IPS-18a (cell line): ENCODE measurements at regions not wholly inside any gene's neighbourhood (a gene's known extent, or its start where the extent isn't known, plus 50 kb on each side); places are given as distances from the start of the nearest gene placed in this dataset.
A peak's percentile ranks its signal among the peaks of the same experiment; 100 is the strongest.
"Not testable (repeated sequence)": the region's sequence is repeated elsewhere in the genome, so short reads cannot be mapped to it uniquely, and the experiment has no call there.

Experiments
- H3K27ac ChIP-seq: one replicate; pipeline ENCODE4 v1.5.1; 2013; ENCODE audit warnings: low read length
- H3K27me3 ChIP-seq: one replicate; pipeline ENCODE4 v1.6.1; 2013; ENCODE audit warnings: mild to moderate bottlenecking, low read length; ENCODE audit not compliant: control insufficient read depth, insufficient read depth
- H3K36me3 ChIP-seq: one replicate; pipeline ENCODE4 v1.6.1; 2013; ENCODE audit warnings: low read depth, low read length; ENCODE audit not compliant: control insufficient read depth
- H3K4me1 ChIP-seq: one replicate; pipeline ENCODE4 v1.6.1; 2013; ENCODE audit warnings: low read depth, low read length; ENCODE audit not compliant: control insufficient read depth
- H3K4me3 ChIP-seq: one replicate; pipeline ENCODE4 v1.5.1; 2013; ENCODE audit warnings: low read length
- H3K9ac ChIP-seq: one replicate; pipeline ENCODE4 v1.6.1; 2013; ENCODE audit warnings: mild to moderate bottlenecking, low read length, moderate library complexity
- H3K9me3 ChIP-seq: one replicate; pipeline ENCODE4 v1.6.1; 2013; ENCODE audit warnings: low read depth, low read length; ENCODE audit not compliant: control insufficient read depth

- H3K4me1 ChIP-seq, H3K27me3 ChIP-seq, H3K27ac ChIP-seq, H3K4me3 ChIP-seq, H3K9me3 ChIP-seq, H3K9ac ChIP-seq, H3K36me3 ChIP-seq: not testable (repeated sequence)
Observed at GRCh38 chr5:34223158-34223557, 180.1 kb upstream of the C1QTNF3 start.

- H3K36me3 ChIP-seq, H3K4me1 ChIP-seq, H3K4me3 ChIP-seq, H3K27ac ChIP-seq, H3K9ac ChIP-seq, H3K27me3 ChIP-seq, H3K9me3 ChIP-seq: not testable (repeated sequence)
Observed at GRCh38 chr5:34230402-34230801, 187.4 kb upstream of the C1QTNF3 start.

DNA sequence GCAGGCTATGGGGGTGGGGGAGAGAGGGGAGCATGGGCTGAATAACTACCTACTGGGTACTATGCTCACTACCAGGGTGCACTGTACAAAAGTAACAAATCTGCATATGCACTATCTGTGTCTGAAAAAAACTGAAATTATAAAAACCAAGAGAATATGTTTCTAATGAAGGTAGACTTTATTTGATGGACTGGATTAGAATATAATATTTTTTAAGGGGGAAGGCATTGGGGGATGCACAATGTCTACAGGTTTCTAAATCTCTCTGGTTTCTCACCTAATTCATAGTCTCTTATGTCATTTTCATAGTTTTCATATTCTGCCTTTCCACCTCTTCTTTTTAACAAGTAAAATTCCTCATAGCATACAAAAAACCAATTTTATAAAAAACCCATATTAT, 200.8 kb upstream of the C1QTNF3 start:
- H3K9me3 ChIP-seq, H3K36me3 ChIP-seq, H3K4me1 ChIP-seq, H3K27ac ChIP-seq, H3K27me3 ChIP-seq: not testable (repeated sequence)
- H3K4me3 ChIP-seq = peak overlapping the region; percentile 54
- H3K9ac ChIP-seq = peak overlapping the region; percentile 50

GRCh38 chr5:34244281-34245031, 201.4 kb upstream of the C1QTNF3 start:
- H3K9me3 ChIP-seq, H3K27ac ChIP-seq, H3K27me3 ChIP-seq, H3K36me3 ChIP-seq, H3K4me1 ChIP-seq: not testable (repeated sequence)
- Histone ChIP-seq H3K9ac (peak overlapping the region; percentile 50), H3K4me3 (peak overlapping the region; percentile 54)

DNA sequence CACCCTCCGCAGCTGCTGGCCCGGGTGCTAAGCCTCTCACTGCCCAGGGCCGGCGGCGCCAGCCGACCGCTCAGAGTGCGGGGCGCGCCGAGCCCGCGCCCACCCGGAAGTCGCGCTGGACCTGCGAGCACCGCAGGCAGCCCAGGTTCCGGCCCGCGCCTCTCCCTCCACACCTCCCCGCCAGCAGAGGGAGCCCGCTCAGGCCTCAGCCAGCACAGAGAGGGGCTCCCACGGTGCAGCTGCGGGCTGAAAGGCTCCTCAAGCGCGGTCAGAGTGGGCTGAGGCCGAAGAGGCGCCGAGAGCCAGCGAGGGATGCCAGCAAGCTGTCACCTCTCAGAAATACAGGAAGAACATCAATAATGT, 202.0 kb upstream of the C1QTNF3 start:
- H3K9me3 ChIP-seq, H3K4me3 ChIP-seq, H3K27me3 ChIP-seq, H3K4me1 ChIP-seq, H3K9ac ChIP-seq, H3K27ac ChIP-seq, H3K36me3 ChIP-seq: not testable (repeated sequence)

DNA sequence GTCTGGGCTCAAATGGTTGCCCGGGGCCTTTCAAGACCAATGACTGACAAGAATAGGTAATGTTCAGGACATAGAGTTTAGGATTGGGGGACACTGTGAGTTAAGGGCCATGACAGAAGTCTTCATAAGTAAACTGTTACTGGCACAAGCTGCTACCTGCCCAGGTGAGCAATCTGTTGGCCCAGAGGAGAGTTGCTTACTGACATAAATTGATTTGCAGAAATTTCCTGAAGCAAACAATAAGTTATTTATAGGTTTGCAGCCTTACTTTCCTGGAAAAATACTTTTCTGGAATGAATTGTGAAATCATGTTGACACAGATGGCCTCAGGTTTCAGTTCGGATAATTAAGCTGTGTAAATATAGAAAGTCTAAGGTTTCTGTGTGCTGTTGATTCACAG, 202.8 kb upstream of the C1QTNF3 start:
- H3K4me1 ChIP-seq, H3K9ac ChIP-seq, H3K9me3 ChIP-seq, H3K4me3 ChIP-seq, H3K27me3 ChIP-seq, H3K27ac ChIP-seq, H3K36me3 ChIP-seq: not testable (repeated sequence)

DNA sequence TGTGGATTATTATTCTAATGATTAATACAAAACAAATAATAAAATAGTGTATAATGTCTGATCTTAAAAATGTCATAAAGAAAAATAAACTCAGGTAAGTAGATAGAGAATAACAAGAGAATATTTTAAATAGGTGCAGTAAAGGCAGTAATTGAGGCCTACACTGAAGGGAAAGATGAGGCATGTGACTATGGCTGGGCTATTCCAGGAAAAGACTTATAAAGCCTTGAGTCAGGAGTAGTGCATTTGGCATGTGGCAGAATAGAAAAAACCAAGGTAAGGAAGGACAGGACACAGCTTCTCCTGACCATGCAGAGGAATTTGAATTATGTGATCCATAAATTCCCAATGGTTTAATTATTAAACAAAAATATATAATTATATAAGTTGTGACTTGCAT, 215.6 kb upstream of the C1QTNF3 start:
- H3K4me3 ChIP-seq, H3K27me3 ChIP-seq, H3K27ac ChIP-seq, H3K9ac ChIP-seq, H3K36me3 ChIP-seq, H3K9me3 ChIP-seq, H3K4me1 ChIP-seq: not testable (repeated sequence)

- not testable (repeated sequence) for H3K27ac ChIP-seq, H3K4me1 ChIP-seq, H3K27me3 ChIP-seq, H3K36me3 ChIP-seq, H3K4me3 ChIP-seq, H3K9ac ChIP-seq, H3K9me3 ChIP-seq
Observed at GRCh38 chr5:34261020-34261419, 218.0 kb upstream of the C1QTNF3 start.

DNA sequence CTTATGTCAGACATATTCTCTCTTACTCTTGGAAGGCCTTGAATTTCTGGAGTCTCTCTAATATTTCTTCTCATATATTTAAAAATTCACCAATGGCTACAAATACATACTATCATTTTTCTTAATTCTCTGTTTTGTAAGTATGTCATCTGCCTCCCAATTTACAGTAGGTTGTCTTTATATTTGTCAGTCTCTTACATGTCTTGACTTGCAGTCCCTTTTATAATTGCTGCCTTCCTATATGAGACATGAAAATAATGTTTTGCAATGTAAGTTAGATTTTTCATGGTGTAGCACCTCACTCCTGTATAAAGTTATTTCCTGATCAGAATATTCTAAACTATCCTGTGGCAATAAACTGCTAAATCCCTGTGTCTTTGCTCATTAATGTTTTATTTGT, 223.1 kb upstream of the C1QTNF3 start:
- not testable (repeated sequence) for H3K9me3 ChIP-seq, H3K27ac ChIP-seq, H3K27me3 ChIP-seq, H3K36me3 ChIP-seq, H3K9ac ChIP-seq, H3K4me3 ChIP-seq, H3K4me1 ChIP-seq

DNA sequence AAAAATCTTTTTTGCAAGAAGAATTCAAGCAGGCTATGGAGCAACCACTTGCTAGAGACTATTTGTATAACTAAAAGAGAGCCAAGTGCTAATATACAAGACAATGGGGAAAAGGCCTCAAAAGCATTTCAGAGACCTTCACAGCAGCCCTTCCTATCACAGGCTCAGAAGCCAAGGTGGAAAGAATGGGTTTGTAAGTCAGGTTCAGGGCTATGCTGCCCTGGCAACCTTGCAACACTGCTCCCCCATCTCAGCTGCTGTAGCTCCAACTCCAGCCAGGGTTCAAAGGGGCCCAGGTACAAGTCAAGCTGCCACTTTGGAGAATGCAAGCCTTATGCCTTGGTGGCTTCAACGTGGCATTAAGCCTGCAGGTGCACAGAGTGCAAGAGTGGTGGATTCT, 253.7 kb upstream of the C1QTNF3 start:
- not testable (repeated sequence) for H3K9me3 ChIP-seq, H3K4me1 ChIP-seq, H3K27ac ChIP-seq, H3K27me3 ChIP-seq, H3K4me3 ChIP-seq, H3K36me3 ChIP-seq, H3K9ac ChIP-seq

- not testable (repeated sequence) for H3K4me3 ChIP-seq, H3K9me3 ChIP-seq, H3K4me1 ChIP-seq, H3K27me3 ChIP-seq, H3K9ac ChIP-seq, H3K27ac ChIP-seq, H3K36me3 ChIP-seq
Observed at GRCh38 chr5:34329201-34329600, 286.2 kb upstream of the C1QTNF3 start.

DNA sequence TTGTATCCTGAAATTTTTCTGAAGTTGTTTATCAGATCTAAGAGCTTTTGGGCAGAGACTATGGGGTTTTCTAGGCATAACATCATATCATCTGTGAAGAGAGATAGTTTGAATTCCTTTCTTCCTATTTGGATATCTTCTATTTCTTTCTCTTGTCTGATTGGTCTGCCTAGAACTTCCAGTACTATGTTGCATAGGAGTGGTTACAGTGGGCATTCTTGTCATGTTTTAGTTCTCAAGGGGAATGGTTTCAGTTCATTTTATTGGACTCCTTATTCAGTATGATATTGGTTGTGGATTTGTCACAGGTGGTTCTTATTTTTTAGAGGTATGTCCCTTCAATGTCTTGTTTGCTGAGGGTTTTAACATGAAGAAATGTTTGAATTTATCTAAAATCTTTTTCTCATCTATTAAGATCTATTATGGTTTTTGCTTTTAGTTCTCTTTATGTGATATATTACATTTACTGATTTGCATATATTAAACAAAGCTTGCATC, 286.6 kb upstream of the C1QTNF3 start:
- H3K27me3 ChIP-seq, H3K4me1 ChIP-seq, H3K9ac ChIP-seq, H3K27ac ChIP-seq, H3K4me3 ChIP-seq, H3K36me3 ChIP-seq, H3K9me3 ChIP-seq: not testable (repeated sequence)
